GM18519 (cell line): ENCODE measurements at regions not wholly inside any gene's neighbourhood (a gene's known extent, or its start where the extent isn't known, plus 50 kb on each side); places are given as distances from the start of the nearest gene placed in this dataset.

ENCODE experiments used
- ATAC-seq: cut with Tn5 transposase; IDR thresholded peaks from one replicate; pipeline ENCODE4 v1.9.1; 2021; ENCODE audit warnings: mild to moderate bottlenecking, moderate library complexity; ENCODE audit not compliant: unreplicated experiment, low FRiP score

- no peak for ATAC-seq
These were observed 1304.9 kb downstream of the MRPL39 start for GRCh38 chr21:24302400-24302799.

GRCh38 chr21:24298040-24298439 is 1309.2 kb downstream of the MRPL39 start:
- ATAC-seq = no peak

GRCh38 chr21:24294171-24294570 is 1313.1 kb downstream of the MRPL39 start:
- no peak for ATAC-seq

GRCh38 chr21:24290151-24290833 is 1317.0 kb downstream of the MRPL39 start:
- peak; percentile 51 for ATAC-seq

- no peak for ATAC-seq
These were observed 1317.7 kb downstream of the MRPL39 start for GRCh38 chr21:24289539-24289938.

- ATAC-seq = no peak
These were observed 1326.7 kb downstream of the MRPL39 start for GRCh38 chr21:24280596-24280995.

- no peak for ATAC-seq
These were observed 1328.6 kb downstream of the MRPL39 start for GRCh38 chr21:24278711-24279110.

GRCh38 chr21:24276204-24276603 is 1331.1 kb downstream of the MRPL39 start:
- no peak for ATAC-seq

GRCh38 chr21:24275616-24276015 is 1331.7 kb downstream of the MRPL39 start:
- no peak for ATAC-seq

- ATAC-seq = no peak
These were observed 1334.8 kb downstream of the MRPL39 start for GRCh38 chr21:24272521-24272938.

GRCh38 chr21:24265987-24266386 is 1341.3 kb downstream of the MRPL39 start:
- ATAC-seq = no peak

- no peak for ATAC-seq
These were observed 1346.5 kb downstream of the MRPL39 start for GRCh38 chr21:24260751-24261150.

GRCh38 chr21:24259241-24259640 is 1348.0 kb downstream of the MRPL39 start:
- ATAC-seq = no peak

GRCh38 chr21:24255591-24255990 is 1351.7 kb downstream of the MRPL39 start:
- no peak for ATAC-seq

GRCh38 chr21:24225431-24225830 is 1381.8 kb downstream of the MRPL39 start:
- ATAC-seq = no peak

GRCh38 chr21:24224422-24224821 is 1382.9 kb downstream of the MRPL39 start:
- ATAC-seq = no peak

GRCh38 chr21:24223624-24224023 is 1383.7 kb downstream of the MRPL39 start:
- ATAC-seq = no peak

GRCh38 chr21:24222676-24223075 is 1384.6 kb downstream of the MRPL39 start:
- ATAC-seq = no peak

GRCh38 chr21:24220446-24220845 is 1386.8 kb downstream of the MRPL39 start:
- no peak for ATAC-seq

- ATAC-seq = no peak
These were observed 1390.1 kb downstream of the MRPL39 start for GRCh38 chr21:24217151-24217550.

GRCh38 chr21:24210130-24210529 is 1397.2 kb downstream of the MRPL39 start:
- ATAC-seq = no peak

GRCh38 chr21:24208562-24209260 is 1398.6 kb downstream of the MRPL39 start:
- no peak for ATAC-seq
